Activated CD4-positive, alpha-beta T cell treated with anti-CD3 and anti-CD28 coated beads, Interleukin-2, amount 50 U/mL, for 24 hours (primary cell): ENCODE measurements at regions not wholly inside any gene's neighbourhood (a gene's known extent, or its start where the extent isn't known, plus 50 kb on each side); places are given as distances from the start of the nearest gene placed in this dataset.

Source experiments
- DNase-seq, 2 donors: peaks; one replicate each; pipeline ENCODE4 v3.0.0-alpha.2; 2020; ENCODE audit warnings: low read depth in 1 of 2, low spot score in 1 of 2

DNA sequence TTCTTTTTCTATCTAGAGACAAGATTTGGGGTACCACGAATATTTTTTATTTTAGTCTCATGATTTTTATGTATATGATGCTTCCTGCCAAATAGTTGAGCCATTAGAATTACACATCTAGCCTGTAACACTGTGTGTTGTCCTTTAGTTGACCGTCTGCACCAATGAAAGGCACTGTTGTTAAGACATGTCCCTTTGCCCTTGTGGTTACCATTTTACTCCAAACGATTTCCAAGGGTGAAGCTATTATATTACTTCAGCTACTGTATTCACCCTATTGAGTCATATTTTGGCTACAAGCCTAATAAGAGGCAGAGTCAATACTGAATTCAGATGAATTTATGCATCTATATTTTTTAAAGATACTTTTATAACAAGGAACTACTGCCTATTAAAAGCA, 207.6 kb downstream of the CETN3 start:
- DNase-seq: no peak

DNA sequence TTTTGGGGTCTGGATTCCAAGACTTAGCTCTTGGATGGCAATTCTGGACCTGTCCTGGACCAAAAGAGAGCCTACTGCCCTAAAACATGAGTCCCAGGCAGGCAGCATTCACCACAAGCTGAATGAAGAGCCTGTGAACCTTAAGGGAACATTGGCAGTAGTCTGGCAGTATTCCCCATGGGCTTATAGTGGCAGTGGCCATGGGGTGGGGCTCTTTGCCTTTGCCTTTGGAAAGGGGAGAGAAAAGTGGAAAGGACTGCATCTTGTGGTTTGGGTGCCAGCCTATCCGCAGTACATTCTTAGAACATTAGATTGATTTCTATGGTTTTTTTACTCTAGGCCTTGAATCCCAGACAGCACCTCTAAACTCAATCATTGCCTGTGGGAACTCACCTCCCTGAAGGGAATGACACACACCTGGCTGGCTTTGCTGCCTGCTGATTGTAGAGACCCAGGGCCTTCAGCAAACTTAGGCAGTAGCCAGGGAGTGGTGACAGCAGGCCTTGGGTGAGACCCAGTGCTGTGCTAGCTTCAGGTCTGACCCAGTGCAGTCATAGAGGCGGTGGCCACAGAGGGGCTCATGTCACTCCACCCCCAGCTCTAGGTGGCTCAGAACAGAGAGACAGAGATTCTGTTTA, 216.3 kb downstream of the CETN3 start:
- DNase-seq: no peak

DNA sequence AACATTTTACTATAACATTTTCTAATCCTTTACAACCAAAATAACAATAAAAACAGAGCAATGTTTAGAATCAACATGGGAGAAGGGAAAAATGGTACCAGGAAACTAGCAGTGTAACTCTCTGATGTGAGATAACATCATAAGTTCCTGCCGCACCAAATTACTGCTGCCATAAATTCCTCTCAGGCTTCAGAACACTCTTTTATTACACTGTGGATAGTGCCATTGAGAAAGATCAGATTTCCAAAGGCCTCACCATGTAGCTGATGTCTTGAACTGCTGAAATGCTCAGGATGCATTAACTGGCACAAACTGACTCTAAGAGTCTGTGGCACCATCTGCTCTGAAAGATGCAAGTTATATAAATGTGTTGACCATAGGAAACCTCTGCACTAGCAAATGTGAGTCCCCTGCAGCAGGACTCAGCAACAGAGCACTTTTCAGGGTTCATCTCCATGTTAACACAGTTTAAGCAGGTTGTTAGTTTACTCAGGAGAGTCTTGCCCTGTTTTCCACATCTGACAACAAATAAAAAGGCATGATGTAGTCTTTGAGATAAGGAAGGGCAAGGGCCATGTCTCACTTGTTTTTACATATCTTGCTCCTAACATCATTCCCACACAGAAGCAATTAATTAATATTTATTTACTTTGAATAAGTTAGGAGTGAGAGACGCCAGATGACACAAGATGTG, 218.1 kb downstream of the CETN3 start:
- no peak for DNase-seq

DNA sequence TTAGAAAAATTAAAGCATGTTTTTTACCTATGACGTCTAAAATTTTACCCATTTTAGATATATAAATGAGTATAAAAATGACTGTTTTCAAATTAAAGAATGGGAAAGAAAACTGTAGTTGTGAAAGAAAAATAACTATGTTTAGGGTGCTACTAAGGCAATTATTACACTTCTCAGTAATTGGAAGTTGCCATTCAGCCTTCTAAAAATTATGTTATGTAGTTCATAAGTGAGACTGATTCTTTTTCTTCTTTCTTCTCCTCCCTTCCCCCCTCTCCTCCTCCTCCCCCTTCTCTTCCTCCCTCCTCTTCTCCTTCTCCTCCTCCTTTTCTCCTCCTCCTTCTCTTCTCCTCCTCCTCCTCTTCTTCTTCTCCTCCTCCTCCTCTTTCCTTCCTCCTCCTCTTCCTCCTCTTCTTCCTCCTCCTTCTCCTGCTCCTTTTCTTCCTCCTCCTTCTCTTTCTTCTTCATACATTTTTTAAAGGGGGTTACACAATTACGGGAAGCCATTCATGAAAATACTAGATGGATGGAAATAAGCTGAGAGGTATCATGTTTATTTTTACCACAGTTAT, 223.6 kb downstream of the CETN3 start:
- no peak for DNase-seq

DNA sequence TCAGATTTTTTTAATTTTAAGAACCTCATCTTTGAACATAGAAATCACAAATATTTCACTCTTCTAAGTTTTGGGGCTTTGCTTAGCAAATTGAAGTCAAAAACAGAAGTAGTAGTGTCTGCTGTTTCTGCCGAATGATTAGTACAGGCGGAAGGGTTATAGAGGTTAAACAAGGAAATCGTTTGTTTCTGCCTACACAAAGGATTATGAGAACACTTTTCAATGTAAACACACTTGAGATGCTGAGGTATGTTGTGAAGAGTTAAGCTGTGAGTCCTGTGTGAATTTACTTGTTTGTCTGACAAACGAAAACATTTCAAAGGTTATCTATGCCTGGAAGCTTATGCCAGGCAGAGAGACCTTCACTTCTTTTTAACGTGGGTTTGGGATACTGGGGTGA, 224.8 kb downstream of the CETN3 start:
- DNase-seq: no peak

DNA sequence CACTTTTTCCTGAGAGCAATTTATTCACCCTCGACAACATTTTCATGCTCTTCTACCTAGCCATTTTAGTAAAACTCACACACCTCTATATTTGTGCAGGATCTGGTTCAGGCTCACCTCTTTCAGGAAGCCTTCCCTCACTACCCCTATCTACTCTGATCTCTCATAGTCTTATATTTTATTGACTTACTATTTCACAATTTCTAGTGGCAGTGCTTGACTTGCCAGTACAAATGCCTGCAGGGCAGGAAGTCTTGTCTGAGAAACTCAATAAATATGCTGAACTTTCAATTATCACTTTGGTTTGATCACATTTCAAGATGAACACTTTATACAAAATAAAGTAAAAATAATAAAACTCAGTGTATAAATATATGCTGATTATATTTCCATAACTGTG, 226.8 kb downstream of the CETN3 start:
- no peak for DNase-seq

DNA sequence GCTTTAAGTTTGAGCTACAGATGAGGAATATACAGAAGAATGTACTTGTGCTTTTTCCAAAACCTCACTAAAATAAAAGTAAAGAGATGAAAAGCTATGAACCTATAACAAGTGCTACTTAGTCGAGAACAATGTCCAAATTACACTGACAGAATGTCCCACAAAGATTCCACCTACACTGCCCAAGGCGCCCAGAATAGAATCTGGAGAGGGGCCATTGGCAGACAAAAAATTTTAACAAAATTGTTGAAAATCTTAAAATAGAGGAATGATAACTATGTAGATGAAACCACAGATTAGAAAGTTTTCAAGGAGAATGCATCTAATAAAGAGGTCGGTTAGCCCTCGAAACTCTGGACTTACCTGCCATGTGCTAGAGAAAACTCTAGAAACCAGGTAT, 235.3 kb downstream of the CETN3 start:
- no peak for DNase-seq

DNA sequence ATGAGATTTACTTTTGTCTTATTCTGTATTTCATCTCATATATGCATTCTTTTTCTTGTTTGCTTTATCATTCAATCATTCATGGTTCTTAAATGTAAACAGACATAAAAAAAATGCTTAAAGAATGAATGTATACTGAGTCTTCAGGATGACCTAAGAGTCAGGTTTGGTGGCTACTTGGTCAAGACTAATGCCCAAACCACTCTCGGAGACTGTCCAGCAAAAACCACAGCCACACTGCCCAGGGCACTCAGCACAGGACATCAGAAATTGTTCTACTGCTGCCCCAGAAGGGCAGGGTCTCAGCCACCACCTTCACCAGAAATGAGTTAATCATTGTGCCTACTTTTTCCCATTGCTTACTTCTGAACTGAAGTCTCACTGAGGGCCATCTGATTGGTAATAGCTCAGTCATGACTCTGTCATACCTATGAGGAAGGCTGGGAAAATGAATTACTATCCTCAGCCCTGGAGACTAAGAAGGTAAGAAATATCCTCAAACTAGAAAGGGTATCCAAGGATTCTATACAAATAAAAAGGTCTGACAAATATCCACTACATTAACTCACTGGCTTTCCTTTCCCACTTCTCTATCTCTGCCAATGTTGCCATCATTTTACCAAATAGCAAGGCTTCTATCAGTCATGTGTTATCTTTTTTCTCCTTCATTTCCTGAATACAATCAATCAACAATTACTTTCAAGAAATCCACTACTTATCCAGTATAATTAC, 236.1 kb downstream of the CETN3 start:
- no peak for DNase-seq

DNA sequence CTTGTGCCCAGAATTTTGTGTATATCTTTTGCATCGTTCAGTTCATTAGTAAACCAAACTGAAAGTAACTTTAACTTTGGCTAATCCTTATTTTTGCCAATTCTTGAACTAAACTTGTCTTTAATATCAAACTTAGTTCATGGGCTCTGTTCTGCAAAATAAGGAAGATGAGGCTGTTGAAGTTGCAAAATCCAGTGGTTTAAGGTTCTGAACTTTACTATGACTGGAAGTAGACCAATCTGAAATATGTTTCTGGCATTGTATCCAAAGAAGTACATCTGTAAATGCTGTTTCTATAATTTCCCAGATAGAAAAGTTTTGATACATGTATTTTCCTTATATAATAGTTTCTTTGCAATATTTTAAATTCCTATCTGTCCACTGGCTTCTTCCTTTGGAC, 238.1 kb downstream of the CETN3 start:
- no peak for DNase-seq

DNA sequence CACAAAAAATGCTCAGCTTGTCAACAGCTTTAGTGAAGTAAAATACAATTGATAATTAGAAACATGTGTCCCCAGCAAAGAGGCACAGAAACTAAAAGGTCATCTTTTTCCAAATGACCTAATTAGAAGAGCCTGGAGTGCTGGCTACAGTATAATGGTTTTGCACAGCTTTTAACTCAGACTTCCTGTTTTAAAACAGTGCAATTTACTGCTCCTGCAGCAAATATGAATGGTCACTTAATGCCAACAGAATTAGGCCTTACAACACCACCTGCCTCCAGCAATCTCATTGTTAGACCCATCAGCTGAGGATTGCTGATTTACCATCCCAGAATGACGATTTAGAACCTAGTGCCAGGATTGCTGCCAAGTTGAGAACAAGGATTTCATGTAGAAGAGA, 239.3 kb downstream of the CETN3 start:
- DNase-seq: no peak

DNA sequence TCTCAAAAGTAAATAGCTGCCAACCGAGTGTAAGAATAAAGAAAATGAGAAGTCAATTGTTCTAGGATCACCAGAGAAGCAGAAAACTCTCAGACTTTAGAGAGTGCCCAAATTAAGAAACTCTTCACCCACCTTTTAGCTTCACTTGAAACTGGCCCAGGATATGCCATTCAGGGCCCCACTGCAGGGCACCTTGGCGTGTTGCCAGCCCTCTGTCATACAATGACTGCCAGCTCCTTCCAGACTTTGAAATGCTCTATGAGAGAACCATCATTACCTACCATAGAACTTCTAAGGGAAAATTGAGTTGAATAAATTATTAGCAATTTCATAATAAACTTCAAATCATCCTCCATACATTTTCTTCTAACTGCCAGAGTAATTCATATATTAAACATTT, 240.5 kb downstream of the CETN3 start:
- no peak for DNase-seq

DNA sequence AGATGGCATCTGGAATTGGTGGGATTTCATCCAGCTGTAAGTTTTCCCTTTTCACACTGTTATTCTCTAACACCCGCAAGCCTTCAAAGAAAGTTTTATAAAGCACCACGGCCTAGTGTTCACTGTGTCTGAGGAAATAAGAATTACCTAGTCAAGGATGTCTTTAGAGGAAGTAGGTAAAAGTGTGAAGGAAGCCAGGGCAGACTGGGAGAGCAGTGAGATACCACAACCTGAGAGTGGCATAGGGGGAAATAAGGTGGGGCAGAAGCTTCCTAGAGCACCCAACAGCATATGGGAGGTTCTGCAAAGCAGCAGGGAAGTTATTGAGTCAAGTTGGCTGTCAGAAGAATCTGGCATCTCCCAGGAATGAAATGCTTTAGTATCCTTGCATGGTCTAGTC, 241.2 kb downstream of the CETN3 start:
- no peak for DNase-seq

DNA sequence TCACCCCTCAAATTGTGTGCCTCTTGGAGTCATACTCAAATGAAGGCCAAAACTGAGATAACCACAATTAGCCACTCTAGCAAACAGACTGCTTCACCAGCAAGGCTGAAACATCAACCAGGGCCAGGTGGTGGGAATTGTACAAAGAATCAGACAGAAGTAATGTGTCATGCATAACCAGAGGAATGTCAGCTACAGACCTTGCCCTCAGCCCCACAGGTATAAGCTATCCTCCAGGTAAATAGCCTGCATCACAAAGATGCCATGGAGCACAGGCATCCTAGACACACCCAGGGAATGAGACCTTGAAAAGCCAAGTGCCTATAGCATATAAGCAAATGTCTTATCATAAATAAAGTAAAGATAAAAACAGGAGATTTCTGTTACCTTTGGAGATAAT, 242.7 kb downstream of the CETN3 start:
- DNase-seq: no peak

DNA sequence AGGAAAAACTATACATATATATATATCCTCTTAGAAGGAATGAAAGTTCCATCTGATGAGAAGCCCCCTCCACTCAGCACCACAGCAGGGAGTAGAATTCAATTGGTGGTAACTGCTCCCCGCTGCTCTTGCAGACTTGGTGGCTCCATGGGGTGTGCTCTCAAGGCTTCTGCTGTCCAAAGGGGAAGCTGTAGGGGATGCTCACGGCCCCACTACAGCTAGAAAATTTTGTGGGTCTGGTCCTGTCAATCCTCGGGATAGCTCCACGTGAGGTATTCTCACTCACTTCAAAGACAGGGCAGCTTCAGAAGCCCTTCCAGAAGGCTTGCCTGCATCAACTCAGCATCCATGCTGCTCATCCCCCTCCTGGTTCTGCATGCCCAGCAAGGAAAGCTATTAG, 247.2 kb downstream of the CETN3 start:
- no peak for DNase-seq

DNA sequence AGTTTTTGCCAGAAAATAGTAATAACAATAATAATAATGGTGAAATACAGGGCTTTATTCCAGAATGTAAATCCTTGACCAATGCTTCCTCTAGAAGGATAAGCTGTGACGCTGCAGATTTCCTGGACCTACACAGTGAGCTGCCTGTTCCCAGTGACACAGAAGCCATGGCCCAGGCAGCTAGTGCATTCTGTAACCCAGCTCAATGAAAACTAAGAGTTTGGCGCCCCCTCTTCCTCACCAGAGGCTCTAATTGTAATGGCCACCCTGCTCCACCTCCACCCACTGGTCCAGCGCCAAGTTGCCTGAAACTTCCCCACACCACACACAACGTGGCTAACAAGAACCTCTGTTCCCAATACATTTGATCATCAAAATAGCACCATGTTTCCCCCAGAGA, 248.1 kb downstream of the CETN3 start:
- DNase-seq: no peak

DNA sequence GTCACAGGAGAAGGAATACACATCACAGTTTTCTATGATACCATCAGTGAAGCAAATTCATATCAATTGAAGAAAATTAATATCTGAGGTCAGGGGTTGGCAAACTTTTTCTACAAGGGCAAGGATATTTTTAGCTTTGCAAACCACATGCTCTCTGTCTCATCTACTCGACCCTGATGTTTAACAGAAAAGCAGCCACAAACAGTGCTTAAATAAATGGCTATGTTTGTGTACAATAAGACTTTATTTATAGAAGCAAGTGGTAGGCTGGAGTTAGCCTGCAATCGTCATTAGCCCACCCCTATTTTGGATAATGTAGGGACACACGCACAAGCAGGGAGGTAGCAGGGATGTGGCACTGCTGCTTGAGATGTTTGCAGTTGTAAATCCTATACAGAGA, 251.4 kb downstream of the CETN3 start:
- DNase-seq: no peak

DNA sequence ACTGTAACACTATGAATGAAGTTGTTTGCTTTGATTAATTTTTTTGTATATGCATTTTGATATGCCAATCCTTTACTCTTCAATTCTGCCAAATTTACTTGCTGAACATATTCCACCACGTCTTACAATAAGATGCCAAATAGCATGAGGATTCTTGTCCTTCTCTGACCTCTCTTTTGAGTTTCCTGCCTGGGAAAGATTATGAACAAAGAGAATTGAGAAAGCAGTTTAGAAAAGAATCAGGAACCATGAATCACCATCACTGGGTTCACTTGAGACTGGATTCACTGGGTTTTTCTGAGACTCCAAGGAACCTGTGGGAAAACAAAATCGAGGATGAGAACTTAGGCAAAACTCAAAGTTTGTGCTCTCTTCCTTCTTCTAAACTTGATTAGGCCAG, 256.5 kb downstream of the CETN3 start:
- DNase-seq: no peak

DNA sequence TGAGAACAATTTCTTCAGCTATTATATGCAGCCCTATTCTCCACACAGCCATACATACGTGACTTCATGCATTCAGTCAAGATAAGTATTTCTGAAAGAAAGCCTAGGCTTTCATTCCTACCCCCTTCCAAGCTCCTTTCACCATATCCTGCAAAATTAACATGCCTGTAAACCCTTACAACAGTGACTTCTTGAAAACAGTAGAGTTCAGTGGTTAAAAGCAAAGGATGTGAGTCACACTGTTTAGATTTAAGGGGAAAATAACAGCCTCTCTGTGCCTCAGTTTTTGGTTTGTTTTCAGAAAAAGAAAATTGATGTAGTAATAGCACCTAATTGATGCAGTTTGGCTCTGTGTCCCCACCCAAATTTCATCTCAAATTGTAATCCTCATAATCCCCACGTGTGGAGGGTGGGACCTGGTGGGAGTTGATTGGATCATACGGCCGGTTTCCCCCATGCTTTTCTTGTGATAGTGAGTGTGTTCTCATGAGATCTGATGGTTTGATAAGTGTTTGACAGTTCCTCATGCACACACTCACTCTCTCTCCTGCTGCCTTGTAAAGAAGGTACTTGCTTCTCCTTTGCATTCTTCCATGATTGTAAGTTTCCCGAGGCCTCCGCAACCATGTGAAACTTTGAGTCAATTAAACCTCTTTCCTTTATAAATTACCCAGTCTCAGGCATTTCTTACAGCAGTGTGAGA, 264.8 kb downstream of the CETN3 start:
- DNase-seq: no peak

DNA sequence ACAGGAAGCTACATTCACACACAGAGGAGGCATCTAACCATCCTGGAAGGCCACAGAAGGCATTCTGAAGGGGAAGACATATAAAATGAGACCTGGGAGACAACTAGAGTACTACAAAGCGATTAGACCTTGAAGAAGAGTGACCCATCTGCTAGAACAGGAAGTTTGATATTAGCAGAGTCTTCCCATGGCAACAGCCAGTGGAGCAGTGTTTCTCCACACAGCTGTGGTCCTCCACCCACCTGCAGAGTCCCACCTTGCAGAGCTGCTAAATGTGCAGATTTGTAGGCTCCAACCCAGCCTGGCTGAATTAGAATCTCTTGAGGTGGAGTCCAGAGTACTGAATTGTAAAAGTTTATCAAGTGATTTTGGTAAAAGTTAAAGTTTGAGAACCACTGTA, 267.0 kb downstream of the CETN3 start:
- no peak for DNase-seq

DNA sequence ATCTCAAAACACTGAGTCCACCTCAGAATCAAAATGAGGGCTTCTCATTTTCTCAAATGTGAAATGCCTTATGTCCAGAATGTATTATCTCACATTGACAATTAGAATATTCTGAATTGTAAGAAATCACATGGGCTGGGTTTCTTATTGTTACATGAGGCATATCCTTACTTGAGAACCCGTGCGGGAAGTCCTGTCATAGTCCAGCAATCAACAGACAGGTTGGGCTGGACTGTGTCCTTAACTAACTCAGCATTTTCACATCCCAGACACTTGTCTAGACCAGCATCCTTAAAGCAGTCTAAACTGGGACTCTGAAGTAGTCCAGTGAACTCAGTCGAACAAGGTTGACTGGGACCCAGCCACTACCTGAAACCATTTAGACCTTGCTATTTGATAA, 267.6 kb downstream of the CETN3 start:
- DNase-seq: no peak

DNA sequence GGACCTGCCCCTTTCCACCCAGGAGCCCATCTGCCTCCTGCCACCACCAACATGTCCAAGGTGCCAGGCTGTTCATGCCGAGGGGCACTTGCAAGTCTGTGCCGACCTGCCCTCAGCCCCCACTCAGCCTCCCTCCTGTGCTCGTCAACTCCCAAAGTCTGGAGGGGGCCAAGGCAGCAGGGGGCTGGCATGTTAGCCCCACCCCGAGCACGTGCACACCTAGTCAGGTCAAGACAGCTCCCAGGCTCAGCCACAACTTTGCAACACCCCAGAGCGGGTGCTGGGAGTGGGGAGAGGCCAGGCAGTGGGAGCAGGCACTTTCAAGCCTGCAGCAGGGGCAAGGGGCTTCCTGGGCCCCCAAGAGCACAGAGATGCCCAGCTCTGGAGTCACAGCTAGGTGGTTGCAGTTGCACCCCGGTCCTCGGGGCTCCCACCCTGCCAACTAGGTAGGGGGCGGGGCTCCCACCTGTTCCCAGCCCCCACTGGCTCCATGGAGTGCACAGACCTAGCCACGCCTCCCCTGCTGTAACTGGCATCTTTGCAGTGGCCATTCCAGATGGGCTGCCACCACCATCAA, 272.5 kb downstream of the CETN3 start:
- no peak for DNase-seq
